ENCODE measurements at regions not wholly inside any gene's neighbourhood (a gene's known extent, or its start where the extent isn't known, plus 50 kb on each side); places are given as distances from the start of the nearest gene placed in this dataset.
A peak's percentile ranks its signal among the peaks of the same experiment; 100 is the strongest.

- TF ChIP-seq, protein P1, sequence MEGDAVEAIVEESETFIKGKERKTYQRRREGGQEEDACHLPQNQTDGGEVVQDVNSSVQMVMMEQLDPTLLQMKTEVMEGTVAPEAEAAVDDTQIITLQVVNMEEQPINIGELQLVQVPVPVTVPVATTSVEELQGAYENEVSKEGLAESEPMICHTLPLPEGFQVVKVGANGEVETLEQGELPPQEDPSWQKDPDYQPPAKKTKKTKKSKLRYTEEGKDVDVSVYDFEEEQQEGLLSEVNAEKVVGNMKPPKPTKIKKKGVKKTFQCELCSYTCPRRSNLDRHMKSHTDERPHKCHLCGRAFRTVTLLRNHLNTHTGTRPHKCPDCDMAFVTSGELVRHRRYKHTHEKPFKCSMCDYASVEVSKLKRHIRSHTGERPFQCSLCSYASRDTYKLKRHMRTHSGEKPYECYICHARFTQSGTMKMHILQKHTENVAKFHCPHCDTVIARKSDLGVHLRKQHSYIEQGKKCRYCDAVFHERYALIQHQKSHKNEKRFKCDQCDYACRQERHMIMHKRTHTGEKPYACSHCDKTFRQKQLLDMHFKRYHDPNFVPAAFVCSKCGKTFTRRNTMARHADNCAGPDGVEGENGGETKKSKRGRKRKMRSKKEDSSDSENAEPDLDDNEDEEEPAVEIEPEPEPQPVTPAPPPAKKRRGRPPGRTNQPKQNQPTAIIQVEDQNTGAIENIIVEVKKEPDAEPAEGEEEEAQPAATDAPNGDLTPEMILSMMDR (IDR thresholded peaks at IDR 0.05; ENCODE audit: insufficient read depth, low read depth, low read length), result no peak
- no peak for DNase-seq (ENCODE audit: low read depth)
- Histone ChIP-seq H3K4me3 (ENCODE audit: low read depth, low read length) (no peak overlapping the region), H3K36me3 (ENCODE audit: control insufficient read depth, insufficient read depth, low read length) (no peaks in the 10 kb centered on the region), H3K27me3 (ENCODE audit: control insufficient read depth, insufficient read depth, low read length) (no peaks in the 10 kb centered on the region)
- ChIA-PET POLR2A (no interaction called here), CTCF (no interaction called here)
These were observed 569.5 kb downstream of the METTL15 start for GRCh38 chr11:28677721-28678120.

GRCh38 chr11:28675183-28675582 lies 567.0 kb downstream of the METTL15 start:
- Histone ChIP-seq H3K27me3 (ENCODE audit: control insufficient read depth, insufficient read depth, low read length) (no peaks in the 10 kb centered on the region), H3K36me3 (ENCODE audit: control insufficient read depth, insufficient read depth, low read length) (no peaks in the 10 kb centered on the region), H3K4me3 (ENCODE audit: low read depth, low read length) (no peak overlapping the region)
- TF ChIP-seq, protein P1 (IDR thresholded peaks at IDR 0.05; ENCODE audit: insufficient read depth, low read depth, low read length), result no peak
- ChIA-PET POLR2A (interaction anchor here (1.0 kb wide), 1 partner anchor 160 kb away, joined by 3 read pairs; no protein-coding TSS in a partner anchor), CTCF (interaction anchor here (0.9 to 2.7 kb wide), 4 partner anchors 485 to 975 kb away, joined by 3 to 16 read pairs (median 6); partner anchors contain the start of gene BDNF)
- DNase-seq (ENCODE audit: low read depth), result no peak

DNA sequence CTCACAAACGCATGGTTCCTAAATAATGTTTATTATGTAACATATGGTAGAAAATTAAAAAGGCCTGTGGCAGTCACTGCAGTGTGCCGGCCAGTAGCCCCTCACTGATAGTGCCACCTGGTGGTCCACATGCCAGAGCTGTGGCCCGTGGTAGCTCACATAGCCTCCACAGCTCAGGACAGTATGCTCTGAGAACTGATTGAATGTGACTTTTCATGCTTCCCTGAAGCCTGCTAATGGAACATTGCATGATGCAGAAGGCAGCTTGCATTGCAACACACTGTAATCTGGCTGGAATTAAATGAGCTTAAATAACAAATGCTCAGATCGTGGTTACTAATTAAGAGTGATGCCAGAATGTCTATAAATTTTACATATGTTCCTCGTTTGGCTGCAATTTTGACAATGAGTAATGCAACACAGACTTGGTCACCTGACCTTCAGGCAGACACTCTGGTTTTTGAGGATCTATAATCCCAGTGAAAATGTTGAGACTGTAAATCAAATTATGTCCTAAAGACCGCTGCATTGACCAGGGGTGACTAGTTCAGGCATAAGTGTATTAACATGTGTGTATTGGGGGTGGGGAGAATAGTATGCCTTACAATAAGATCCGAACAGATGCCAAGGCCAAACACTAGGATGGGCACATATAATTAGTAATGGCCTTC lies 566.4 kb downstream of the METTL15 start:
- DNase-seq (ENCODE audit: low read depth), result peak; percentile 94
- Histone ChIP-seq H3K27me3 (ENCODE audit: control insufficient read depth, insufficient read depth, low read length) (no peaks in the 10 kb centered on the region), H3K4me3 (ENCODE audit: low read depth, low read length) (no peak overlapping the region), H3K36me3 (ENCODE audit: control insufficient read depth, insufficient read depth, low read length) (no peaks in the 10 kb centered on the region)
- CTCF ChIA-PET, result interaction anchor here (0.7 to 2.7 kb wide), 7 partner anchors 145 to 974 kb away, joined by 3 to 16 read pairs (median 4); partner anchors contain the start of gene BDNF
- TF ChIP-seq, protein P1 (IDR thresholded peaks at IDR 0.05; ENCODE audit: insufficient read depth, low read depth, low read length), result peak; percentile 65
- POLR2A ChIA-PET, result interaction anchor here (0.7 to 1.0 kb wide), 3 partner anchors 146 to 975 kb away, joined by 3 to 4 read pairs (median 3); no protein-coding TSS in a partner anchor

DNA sequence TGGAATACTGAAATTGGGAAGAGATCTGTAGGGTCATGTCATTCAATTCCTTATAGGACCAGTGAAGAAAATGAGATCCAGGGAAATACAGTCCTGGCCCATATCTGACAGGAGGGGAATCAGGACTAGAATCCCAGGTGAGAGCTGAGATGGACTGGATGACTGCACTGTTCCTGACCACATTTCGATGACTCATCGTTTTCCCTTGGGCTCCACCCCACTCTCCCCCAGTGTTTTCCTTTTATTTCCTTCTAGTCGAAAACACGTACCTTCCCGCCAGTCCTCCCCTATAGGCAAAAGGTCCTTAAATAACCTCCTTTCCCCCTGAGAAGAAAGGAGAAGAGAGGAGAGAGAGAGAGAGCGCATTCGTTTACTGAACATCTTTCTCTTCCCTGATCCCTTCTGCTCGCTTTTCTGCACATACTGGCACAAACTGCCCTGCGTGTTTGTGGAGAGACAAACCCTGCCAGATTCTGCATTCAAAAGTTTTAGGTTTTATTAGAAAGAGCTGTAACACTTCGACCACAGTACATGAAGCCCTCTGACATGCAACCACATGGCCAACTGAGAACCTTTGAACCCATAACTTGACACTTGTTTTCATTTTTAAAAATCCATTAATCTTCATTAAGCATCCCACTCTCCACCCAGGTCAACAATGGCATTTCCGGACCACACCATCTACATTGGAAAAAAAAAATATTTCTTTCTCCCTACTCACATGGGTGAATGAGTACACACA lies 565.7 kb downstream of the METTL15 start:
- no peak overlapping the region for H3K4me3 ChIP-seq (ENCODE audit: low read depth, low read length)
- TF ChIP-seq, protein P1 (IDR thresholded peaks at IDR 0.05; ENCODE audit: insufficient read depth, low read depth, low read length), result no peak
- POLR2A ChIA-PET, result interaction anchor here (0.7 to 1.0 kb wide), 3 partner anchors 146 to 974 kb away, joined by 3 to 4 read pairs (median 3); no protein-coding TSS in a partner anchor
- CTCF ChIA-PET, result interaction anchor here (0.6 to 2.7 kb wide), 7 partner anchors 144 to 974 kb away, joined by 3 to 16 read pairs (median 3); partner anchors contain the start of gene BDNF
- peak; percentile 83 for DNase-seq (ENCODE audit: low read depth)
- no peaks in the 10 kb centered on the region for H3K27me3 ChIP-seq (ENCODE audit: control insufficient read depth, insufficient read depth, low read length)
- H3K36me3 ChIP-seq (ENCODE audit: control insufficient read depth, insufficient read depth, low read length), result no peaks in the 10 kb centered on the region

GRCh38 chr11:28671274-28671673 lies 563.1 kb downstream of the METTL15 start:
- H3K27me3 ChIP-seq (ENCODE audit: control insufficient read depth, insufficient read depth, low read length), result no peaks in the 10 kb centered on the region
- H3K36me3 ChIP-seq (ENCODE audit: control insufficient read depth, insufficient read depth, low read length), result no peaks in the 10 kb centered on the region
- ChIA-PET POLR2A (no interaction called here), CTCF (interaction anchor here (0.9 kb wide), 1 partner anchor 196 kb away, joined by 3 read pairs; no protein-coding TSS in a partner anchor)
- no peak overlapping the region for H3K4me3 ChIP-seq (ENCODE audit: low read depth, low read length)
- TF ChIP-seq, protein P1 (IDR thresholded peaks at IDR 0.05; ENCODE audit: insufficient read depth, low read depth, low read length), result no peak
- DNase-seq (ENCODE audit: low read depth), result no peak
